K562 (cell line): ENCODE measurements at regions not wholly inside any gene's neighbourhood (a gene's known extent, or its start where the extent isn't known, plus 50 kb on each side); places are given as distances from the start of the nearest gene placed in this dataset.

Experiments
- ARHGAP35 ChIP-seq: fragments of 450-650 bp; IDR thresholded peaks from 2 replicates; pipeline ENCODE4 v1.6.1; 2018; ENCODE audit not compliant: partially characterized antibody
- CBX8 ChIP-seq: fragments of 200-600 bp; sonication (generic); IDR thresholded peaks from 2 replicates; pipeline ENCODE4 v1.6.1; 2012; ENCODE audit warnings: borderline replicate concordance, mixed run types, low read depth, mild to moderate bottlenecking, moderate library complexity, mixed read lengths, low read length, control low read depth, inconsistent platforms; ENCODE audit not compliant: poor library complexity, severe bottlenecking; ENCODE audit errors: extremely low read depth
- FIP1L1 ChIP-seq: fragments of 200-400 bp; formaldehyde crosslinking; IDR thresholded peaks from 2 replicates; pipeline ENCODE4 v1.6.1; 2018; ENCODE audit warnings: mild to moderate bottlenecking, low read depth, low read length; ENCODE audit not compliant: poor library complexity, severe bottlenecking
- GTF3C2 ChIP-seq: IDR thresholded peaks from 3 replicates; pipeline ENCODE4 v1.6.1; 2011; ENCODE audit warnings: borderline replicate concordance, mild to moderate bottlenecking, moderate library complexity; ENCODE audit not compliant: insufficient read length; ENCODE audit errors: extremely low read depth
- HDGF ChIP-seq: fragments of 450-650 bp; IDR thresholded peaks from 2 replicates; pipeline ENCODE4 v1.6.1; 2016
- JUN ChIP-seq, 2 experiments: sonication (generic) in 1 of 2; formaldehyde crosslinking in 1 of 2; IDR thresholded peaks; 2 replicates each; pipeline versions ENCODE4 v1.6.1 to v1.8.0; 2012 to 2022; ENCODE audit warnings: borderline replicate concordance in 2 of 2, mild to moderate bottlenecking in 2 of 2, improper control_type of control experiment in 1 of 2, low read depth in 1 of 2, low read length in 1 of 2, missing genetic modification reagents in 1 of 2
- POLR2B ChIP-seq: fragments of 450-650 bp; IDR thresholded peaks from 2 replicates; pipeline ENCODE4 v1.6.1; 2018; ENCODE audit warnings: low read depth; ENCODE audit not compliant: partially characterized antibody
- SMAD2 ChIP-seq: fragments of 150-350 bp; IDR thresholded peaks from 2 replicates; pipeline ENCODE4 v1.6.1; 2014; ENCODE audit warnings: low read depth, mild to moderate bottlenecking, low read length
- TSC22D4 ChIP-seq: fragments of 450-650 bp; IDR thresholded peaks from 2 replicates; pipeline ENCODE4 v1.6.1; 2016; ENCODE audit warnings: missing genetic modification characterization, missing biosample characterization, control low read depth
- ZKSCAN8 ChIP-seq: fragments of 200-800 bp; sonication (Bioruptor generic); IDR thresholded peaks from 2 replicates; pipeline ENCODE4 v1.6.1; 2016; ENCODE audit warnings: missing genetic modification characterization, missing compliant biosample characterization
- ZMIZ1 ChIP-seq, 2 experiments: fragments of 150-350 bp in 1 of 2; IDR thresholded peaks; 2 replicates each; pipeline ENCODE4 v1.6.1; 2012 to 2016; ENCODE audit warnings: low read depth in 2 of 2, low read length in 2 of 2, mild to moderate bottlenecking in 1 of 2, moderate library complexity in 1 of 2
- ZNF408 ChIP-seq: fragments of 250-450 bp; sonication (Bioruptor Pico); IDR thresholded peaks from 2 replicates; pipeline ENCODE4 v1.4.0; 2020; ENCODE audit warnings: low read depth, mild to moderate bottlenecking, moderate library complexity

- no peak for TF ChIP-seq ZMIZ1 (IDR thresholded peaks at IDR 0.05; ENCODE audit: low read depth in 2 of 2, low read length in 2 of 2)
- TF ChIP-seq FIP1L1: no peak
- TF ChIP-seq JUN (IDR thresholded peaks at IDR 0.05; ENCODE audit: borderline replicate concordance, low read depth, low read length): no peak
- no peak for TF ChIP-seq JUN (CRISPR knock-in tag; IDR thresholded peaks at IDR 0.05; ENCODE audit: borderline replicate concordance)
- TF ChIP-seq CBX8: no peak
- no peak for TF ChIP-seq GTF3C2
- no peak for TF ChIP-seq TSC22D4
- no peak for TF ChIP-seq SMAD2
- no peak for TF ChIP-seq ZNF408 (CRISPR knock-in tag)
- TF ChIP-seq ZKSCAN8 (CRISPR knock-in tag): no peak
- TF ChIP-seq POLR2B: no peak
- no peak for TF ChIP-seq HDGF
- no peak for TF ChIP-seq ARHGAP35
Measured at GRCh38 chr3:88661433-88661824, 446.0 kb upstream of the EPHA3 start (continued).
